ENCODE measurements at regions not wholly inside any gene's neighbourhood (a gene's known extent, or its start where the extent isn't known, plus 50 kb on each side); places are given as distances from the start of the nearest gene placed in this dataset.
A peak's percentile ranks its signal among the peaks of the same experiment; 100 is the strongest.

DNA sequence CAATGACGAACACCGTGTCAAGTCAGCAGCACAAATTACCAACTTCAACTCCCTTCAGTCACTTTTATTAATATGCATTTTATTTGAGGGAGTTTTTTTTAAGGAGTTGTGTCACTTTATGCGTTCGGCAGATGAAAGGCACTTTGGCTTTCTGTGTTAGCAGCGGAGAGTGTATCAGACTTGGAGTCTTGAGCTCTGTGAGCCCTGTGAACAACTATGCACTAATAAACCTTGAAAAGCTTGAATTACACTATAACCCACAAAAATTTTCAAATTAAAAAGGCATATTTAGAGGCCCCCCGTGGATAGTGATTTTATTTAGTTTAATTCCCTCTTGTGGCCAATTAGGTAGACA lies 335.3 kb upstream of the NT5E start:
- peaks cover 0 to 21% (median 0%) of the 10 kb centered on the region in 5 donors for H3K4me1 ChIP-seq (ENCODE audit: control insufficient read depth in 5 of 5, insufficient read depth in 5 of 5, low read length in 5 of 5)
- ATAC-seq (ENCODE audit: insufficient read depth, low FRiP score) (no peak), DNase-seq (no peak)
- WGBS, 2 donors, result 63 to 64% methylated on average over 6 of the region's 6 CpGs
- H3K36me3 ChIP-seq (ENCODE audit: control insufficient read depth in 4 of 4, insufficient read depth in 4 of 4, low read length in 4 of 4), result no peaks in the 10 kb centered on the region
- H3K9ac ChIP-seq (ENCODE audit: insufficient read depth in 1 of 2, low read length in 2 of 2), result peak overlapping the region in 1 of 2 donors; percentile 26
- TF ChIP-seq, protein P1, sequence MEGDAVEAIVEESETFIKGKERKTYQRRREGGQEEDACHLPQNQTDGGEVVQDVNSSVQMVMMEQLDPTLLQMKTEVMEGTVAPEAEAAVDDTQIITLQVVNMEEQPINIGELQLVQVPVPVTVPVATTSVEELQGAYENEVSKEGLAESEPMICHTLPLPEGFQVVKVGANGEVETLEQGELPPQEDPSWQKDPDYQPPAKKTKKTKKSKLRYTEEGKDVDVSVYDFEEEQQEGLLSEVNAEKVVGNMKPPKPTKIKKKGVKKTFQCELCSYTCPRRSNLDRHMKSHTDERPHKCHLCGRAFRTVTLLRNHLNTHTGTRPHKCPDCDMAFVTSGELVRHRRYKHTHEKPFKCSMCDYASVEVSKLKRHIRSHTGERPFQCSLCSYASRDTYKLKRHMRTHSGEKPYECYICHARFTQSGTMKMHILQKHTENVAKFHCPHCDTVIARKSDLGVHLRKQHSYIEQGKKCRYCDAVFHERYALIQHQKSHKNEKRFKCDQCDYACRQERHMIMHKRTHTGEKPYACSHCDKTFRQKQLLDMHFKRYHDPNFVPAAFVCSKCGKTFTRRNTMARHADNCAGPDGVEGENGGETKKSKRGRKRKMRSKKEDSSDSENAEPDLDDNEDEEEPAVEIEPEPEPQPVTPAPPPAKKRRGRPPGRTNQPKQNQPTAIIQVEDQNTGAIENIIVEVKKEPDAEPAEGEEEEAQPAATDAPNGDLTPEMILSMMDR (IDR thresholded peaks at IDR 0.05; ENCODE audit: control extremely low read depth, extremely low read depth), result no peak
- H3K27ac ChIP-seq (ENCODE audit: low read depth in 1 of 2, low read length in 1 of 2), result no peak overlapping the region
- no peak overlapping the region for H3K4me3 ChIP-seq
- peaks cover 0 to 3% (median 0%) of the 10 kb centered on the region in 3 donors for H3K27me3 ChIP-seq (ENCODE audit: control insufficient read depth in 3 of 3, insufficient read depth in 3 of 3, low read length in 2 of 3)
- no peaks in the 10 kb centered on the region for H3K9me3 ChIP-seq (ENCODE audit: control insufficient read depth in 4 of 4, insufficient read depth in 3 of 4, low read length in 3 of 4)

DNA sequence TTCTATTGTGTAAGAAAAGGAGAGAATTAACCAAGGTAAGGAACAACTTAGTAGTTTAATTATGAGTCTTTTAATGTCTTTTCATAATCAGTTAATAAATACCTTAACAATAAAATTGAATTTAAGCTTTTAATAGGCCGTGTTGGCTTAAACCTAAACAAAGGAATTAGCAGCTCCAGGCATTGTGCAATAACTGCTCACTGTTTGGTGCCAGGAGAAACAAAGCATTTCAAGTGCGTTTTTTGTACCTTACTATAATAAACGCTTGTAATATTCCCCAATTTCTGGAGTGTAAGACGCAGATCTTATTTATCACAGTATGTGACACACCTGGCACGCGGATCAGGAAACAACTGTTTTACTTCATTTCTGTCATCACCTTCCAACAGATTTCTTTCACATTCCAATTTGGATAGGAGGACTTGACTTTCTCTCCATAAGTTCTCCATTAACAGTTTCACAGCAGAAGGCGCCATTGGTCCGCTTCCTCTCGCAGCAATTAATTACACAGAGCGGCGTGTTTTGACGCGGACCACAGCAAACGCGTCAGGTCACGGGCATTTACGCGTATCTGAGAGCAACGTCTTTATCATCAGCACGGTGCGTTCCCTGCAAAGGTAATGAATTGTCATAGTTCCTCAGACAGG lies 335.8 kb upstream of the NT5E start:
- no peak for DNase-seq
- H3K36me3 ChIP-seq (ENCODE audit: control insufficient read depth in 4 of 4, insufficient read depth in 4 of 4, low read length in 4 of 4), result no peaks in the 10 kb centered on the region
- no peak overlapping the region for H3K27ac ChIP-seq (ENCODE audit: low read depth in 1 of 2, low read length in 1 of 2)
- 56 to 71% methylated on average over 21 of the region's 21 CpGs for WGBS, 2 donors
- H3K9me3 ChIP-seq (ENCODE audit: control insufficient read depth in 4 of 4, insufficient read depth in 3 of 4, low read length in 3 of 4), result no peaks in the 10 kb centered on the region
- H3K27me3 ChIP-seq (ENCODE audit: control insufficient read depth in 3 of 3, insufficient read depth in 3 of 3, low read length in 2 of 3), result peaks cover 0 to 3% (median 0%) of the 10 kb centered on the region in 3 donors
- TF ChIP-seq, protein P1 (IDR thresholded peaks at IDR 0.05; ENCODE audit: control extremely low read depth, extremely low read depth), result no peak
- no peak for ATAC-seq (ENCODE audit: insufficient read depth, low FRiP score)
- H3K4me3 ChIP-seq, result no peak overlapping the region
- peak overlapping the region in 1 of 2 donors; percentile 26 for H3K9ac ChIP-seq (ENCODE audit: insufficient read depth in 1 of 2, low read length in 2 of 2)
- peaks cover 0 to 21% (median 0%) of the 10 kb centered on the region in 5 donors for H3K4me1 ChIP-seq (ENCODE audit: control insufficient read depth in 5 of 5, insufficient read depth in 5 of 5, low read length in 5 of 5)

DNA sequence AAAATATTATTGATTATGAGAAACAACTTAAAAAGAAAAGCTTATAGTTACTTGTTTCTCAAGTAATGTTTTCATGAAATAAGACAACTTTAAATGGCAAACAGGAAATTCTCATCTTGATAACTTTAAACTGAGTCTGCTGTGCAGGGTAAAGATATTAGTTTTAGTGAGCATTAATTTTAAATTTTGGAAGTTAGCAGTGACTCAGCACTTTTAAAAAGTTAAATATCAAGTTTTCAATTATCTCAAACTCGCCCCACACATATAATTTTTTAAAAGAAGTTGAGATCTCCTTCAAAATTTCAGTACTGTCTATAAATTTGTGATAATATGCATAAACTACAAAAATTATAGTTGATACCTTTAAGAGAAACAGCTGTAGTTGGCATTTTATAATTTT lies 337.3 kb upstream of the NT5E start:
- Histone ChIP-seq H3K27ac (ENCODE audit: low read depth in 1 of 2, low read length in 1 of 2) (no peak overlapping the region), H3K9me3 (ENCODE audit: control insufficient read depth in 4 of 4, insufficient read depth in 3 of 4, low read length in 3 of 4) (no peaks in the 10 kb centered on the region), H3K4me1 (ENCODE audit: control insufficient read depth in 5 of 5, insufficient read depth in 5 of 5, low read length in 5 of 5) (peaks cover 0 to 21% (median 0%) of the 10 kb centered on the region in 5 donors), H3K36me3 (ENCODE audit: control insufficient read depth in 4 of 4, insufficient read depth in 4 of 4, low read length in 4 of 4) (no peaks in the 10 kb centered on the region), H3K27me3 (ENCODE audit: control insufficient read depth in 3 of 3, insufficient read depth in 3 of 3, low read length in 2 of 3) (peaks cover 0 to 3% (median 0%) of the 10 kb centered on the region in 3 donors), H3K4me3 (no peak overlapping the region), H3K9ac (ENCODE audit: insufficient read depth in 1 of 2, low read length in 2 of 2) (no peak overlapping the region)
- DNase-seq (no peak), ATAC-seq (ENCODE audit: insufficient read depth, low FRiP score) (no peak)
- TF ChIP-seq, protein P1 (IDR thresholded peaks at IDR 0.05; ENCODE audit: control extremely low read depth, extremely low read depth), result no peak
- 74 to 95% methylated on average over 1 of the region's 1 CpG for WGBS, 2 donors

Measured in lung (tissue), 11 donors.